A673 (cell line): ENCODE measurements at regions not wholly inside any gene's neighbourhood (a gene's known extent, or its start where the extent isn't known, plus 50 kb on each side); places are given as distances from the start of the nearest gene placed in this dataset.

Source experiments
- EZH2 ChIP-seq: fragments of 200-600 bp; sonication (generic); IDR thresholded peaks from 2 replicates; pipeline ENCODE4 v1.6.1; 2017; ENCODE audit warnings: borderline replicate concordance, low read depth, mild to moderate bottlenecking, mixed read lengths, antibody characterized with exemption, low read length; ENCODE audit not compliant: poor library complexity, severe bottlenecking
- TF ChIP-seq, protein P1 (sequence below): fragments of 300-800, 200-600 bp; sonication (generic); conservative IDR thresholded peaks from 2 replicates; pipeline ENCODE4 v1.5.1; 2017; ENCODE audit warnings: low read depth, mild to moderate bottlenecking, antibody characterized with exemption, low read length, moderate library complexity, mixed read lengths

DNA sequence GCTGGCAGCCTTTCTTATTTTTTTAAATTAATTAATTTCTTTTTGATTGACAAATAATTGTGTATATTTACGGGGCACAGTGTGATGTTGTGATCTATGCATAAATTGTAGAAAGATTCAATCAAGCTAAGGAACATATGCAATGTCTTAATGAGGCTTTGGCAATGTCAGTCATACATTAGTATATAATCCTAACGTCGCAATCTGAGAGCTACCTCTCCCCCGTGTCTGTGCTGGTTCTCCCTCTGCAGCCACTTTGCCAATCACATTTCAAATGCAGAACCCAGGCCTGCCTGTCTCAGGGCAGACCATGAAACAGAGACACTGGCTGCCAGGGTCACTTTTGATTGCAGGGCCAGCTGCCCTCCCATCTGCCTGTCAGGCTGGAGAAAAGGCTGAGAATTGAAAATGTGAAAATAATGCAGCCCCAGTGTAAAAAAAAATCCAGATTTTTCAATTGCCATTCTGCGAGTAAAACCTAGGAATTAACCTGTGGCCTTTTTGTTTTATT is 56.3 kb downstream of the SLC24A2 start:
- TF ChIP-seq, protein P1, sequence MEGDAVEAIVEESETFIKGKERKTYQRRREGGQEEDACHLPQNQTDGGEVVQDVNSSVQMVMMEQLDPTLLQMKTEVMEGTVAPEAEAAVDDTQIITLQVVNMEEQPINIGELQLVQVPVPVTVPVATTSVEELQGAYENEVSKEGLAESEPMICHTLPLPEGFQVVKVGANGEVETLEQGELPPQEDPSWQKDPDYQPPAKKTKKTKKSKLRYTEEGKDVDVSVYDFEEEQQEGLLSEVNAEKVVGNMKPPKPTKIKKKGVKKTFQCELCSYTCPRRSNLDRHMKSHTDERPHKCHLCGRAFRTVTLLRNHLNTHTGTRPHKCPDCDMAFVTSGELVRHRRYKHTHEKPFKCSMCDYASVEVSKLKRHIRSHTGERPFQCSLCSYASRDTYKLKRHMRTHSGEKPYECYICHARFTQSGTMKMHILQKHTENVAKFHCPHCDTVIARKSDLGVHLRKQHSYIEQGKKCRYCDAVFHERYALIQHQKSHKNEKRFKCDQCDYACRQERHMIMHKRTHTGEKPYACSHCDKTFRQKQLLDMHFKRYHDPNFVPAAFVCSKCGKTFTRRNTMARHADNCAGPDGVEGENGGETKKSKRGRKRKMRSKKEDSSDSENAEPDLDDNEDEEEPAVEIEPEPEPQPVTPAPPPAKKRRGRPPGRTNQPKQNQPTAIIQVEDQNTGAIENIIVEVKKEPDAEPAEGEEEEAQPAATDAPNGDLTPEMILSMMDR, result no peak
- no peak for TF ChIP-seq EZH2
